WTC11 (cell line): ENCODE measurements at regions not wholly inside any gene's neighbourhood (a gene's known extent, or its start where the extent isn't known, plus 50 kb on each side); places are given as distances from the start of the nearest gene placed in this dataset.

ENCODE experiments used
- ATAC-seq: fragments of 200-7000 bp; cut with Tn5 transposase; 2 replicates; pipeline ENCODE4 v1.10.0; 2021; ENCODE audit warnings: mild to moderate bottlenecking, moderate library complexity
- CTCF ChIA-PET: fragments of 300-600 bp; sonication (Branson Sonifier 250); formaldehyde crosslinking; loops from one replicate; lab custom pipeline; 2021; ENCODE audit warnings: antibody characterized with exemption; lab: Charles Lee
- POLR2A ChIA-PET: fragments of 350-600 bp; sonication (Branson Sonifier 250); formaldehyde crosslinking; loops from one replicate; lab custom pipeline; 2021; ENCODE audit warnings: antibody characterized with exemption; lab: Charles Lee
- DNase-seq: peaks from one replicate; pipeline ENCODE4 v3.0.0; 2021; ENCODE audit warnings: low spot score
- H3K27ac Mint-ChIP-seq: 2 replicates; pipeline ENCODE4 v1.8.0; 2021; ENCODE audit warnings: mixed read lengths
- H3K27me3 Mint-ChIP-seq: 2 replicates; pipeline ENCODE4 v1.8.0; 2021; ENCODE audit warnings: low read depth, mild to moderate bottlenecking, moderate library complexity, mixed read lengths
- H3K36me3 Mint-ChIP-seq: 2 replicates; pipeline ENCODE4 v1.8.0; 2021; ENCODE audit warnings: mixed read lengths
- H3K4me1 Mint-ChIP-seq: 2 replicates; pipeline ENCODE4 v1.8.0; 2022; ENCODE audit warnings: mixed read lengths
- H3K4me3 Mint-ChIP-seq: 2 replicates; pipeline ENCODE4 v1.8.0; 2021; ENCODE audit warnings: mild to moderate bottlenecking, moderate library complexity, mixed read lengths
- H3K9me3 Mint-ChIP-seq: 2 replicates; pipeline ENCODE4 v1.8.0; 2021; ENCODE audit warnings: mixed read lengths
- CBFB ChIP-seq: sonication (generic); formaldehyde crosslinking; IDR thresholded peaks from 2 replicates; pipeline ENCODE4 v1.8.1; 2022; ENCODE audit warnings: mild to moderate bottlenecking, low read depth, missing genetic modification reagents
- CREM ChIP-seq: sonication (generic); formaldehyde crosslinking; IDR thresholded peaks from 2 replicates; pipeline ENCODE4 v1.8.1; 2022; ENCODE audit warnings: mild to moderate bottlenecking, missing genetic modification reagents, moderate library complexity
- ELF4 ChIP-seq: sonication (generic); formaldehyde crosslinking; IDR thresholded peaks from 2 replicates; pipeline ENCODE4 v1.8.1; 2022; ENCODE audit warnings: low read depth, mild to moderate bottlenecking, moderate library complexity, missing genetic modification reagents
- FOXJ3 ChIP-seq: sonication (generic); formaldehyde crosslinking; IDR thresholded peaks from 2 replicates; pipeline ENCODE4 v1.9.0; 2021; ENCODE audit warnings: missing genetic modification reagents, mild to moderate bottlenecking, borderline replicate concordance
- GRHL2 ChIP-seq: fragments of 250-450 bp; sonication (Bioruptor Pico); IDR thresholded peaks from 2 replicates; pipeline ENCODE4 v1.8.0; 2022; ENCODE audit warnings: mild to moderate bottlenecking, moderate library complexity; ENCODE audit not compliant: insufficient replicate concordance, severe bottlenecking
- GTF2I ChIP-seq: fragments of 250-450 bp; sonication (Bioruptor Pico); conservative IDR thresholded peaks from 2 replicates; pipeline ENCODE4 v1.4.0; 2021; ENCODE audit warnings: mild to moderate bottlenecking
- NFATC4 ChIP-seq: fragments of 250-450 bp; sonication (Bioruptor Pico); IDR thresholded peaks from 2 replicates; pipeline ENCODE4 v1.9.0; 2021; ENCODE audit warnings: mild to moderate bottlenecking
- NFYB ChIP-seq: sonication (generic); formaldehyde crosslinking; conservative IDR thresholded peaks from 2 replicates; pipeline ENCODE4 v1.8.0; 2022; ENCODE audit warnings: low read depth, missing genetic modification reagents
- SMAD4 ChIP-seq: sonication (generic); formaldehyde crosslinking; IDR thresholded peaks from 2 replicates; pipeline ENCODE4 v1.8.0; 2022; ENCODE audit warnings: mild to moderate bottlenecking, missing genetic modification reagents
- SOX15 ChIP-seq: fragments of 250-450 bp; sonication (Bioruptor Pico); IDR thresholded peaks from 2 replicates; pipeline ENCODE4 v1.9.0; 2021; ENCODE audit warnings: mild to moderate bottlenecking
- SP1 ChIP-seq: sonication (generic); formaldehyde crosslinking; conservative IDR thresholded peaks from 2 replicates; pipeline ENCODE4 v1.8.1; 2022; ENCODE audit warnings: missing genetic modification reagents
- TEAD1 ChIP-seq: sonication (generic); formaldehyde crosslinking; IDR thresholded peaks from 2 replicates; pipeline ENCODE4 v1.8.0; 2022; ENCODE audit warnings: mild to moderate bottlenecking, missing genetic modification reagents
- ZNF232 ChIP-seq: sonication (generic); formaldehyde crosslinking; IDR thresholded peaks from 2 replicates; pipeline ENCODE4 v1.8.0; 2022; ENCODE audit warnings: mild to moderate bottlenecking, missing genetic modification reagents
- ZNF396 ChIP-seq: fragments of 250-450 bp; sonication (Bioruptor Pico); IDR thresholded peaks from 2 replicates; pipeline ENCODE4 v1.8.0; 2021; ENCODE audit warnings: mild to moderate bottlenecking, moderate library complexity, borderline replicate concordance
- ZNF416 ChIP-seq: fragments of 250-450 bp; sonication (Bioruptor Pico); IDR thresholded peaks from 2 replicates; pipeline ENCODE4 v1.9.0; 2021; ENCODE audit warnings: mild to moderate bottlenecking, inconsistent platforms
- ZNF671 ChIP-seq: fragments of 250-450 bp; sonication (Bioruptor Pico); IDR thresholded peaks from 2 replicates; pipeline ENCODE4 v1.8.0; 2021; ENCODE audit warnings: mild to moderate bottlenecking
- TF ChIP-seq, protein P1 (sequence below): sonication (generic); formaldehyde crosslinking; conservative IDR thresholded peaks from 2 replicates; pipeline ENCODE4 v1.8.1; 2023; ENCODE audit warnings: mild to moderate bottlenecking, low read depth, missing genetic modification reagents, moderate library complexity
- TF ChIP-seq, protein P2 (sequence below): fragments of 250-450 bp; sonication (Bioruptor Pico); IDR thresholded peaks from 2 replicates; pipeline ENCODE4 v1.9.0; 2021; ENCODE audit warnings: moderate library complexity, mild to moderate bottlenecking, inconsistent platforms, borderline replicate concordance
- TF ChIP-seq, protein P3 (sequence below): fragments of 250-450 bp; sonication (Bioruptor Pico); IDR thresholded peaks from 2 replicates; pipeline ENCODE4 v2.1.2; 2022; ENCODE audit warnings: mild to moderate bottlenecking, moderate library complexity
- TF ChIP-seq, protein P4 (sequence below): sonication (generic); formaldehyde crosslinking; IDR thresholded peaks from 2 replicates; pipeline ENCODE4 v1.8.0; 2022; ENCODE audit warnings: mild to moderate bottlenecking, missing genetic modification reagents
- TF ChIP-seq, protein P5 (sequence below): sonication (generic); formaldehyde crosslinking; IDR thresholded peaks from 2 replicates; pipeline ENCODE4 v1.8.1; 2022; ENCODE audit warnings: mild to moderate bottlenecking, missing genetic modification reagents, moderate library complexity, borderline replicate concordance
- TF ChIP-seq, protein P6 (sequence below): fragments of 250-450 bp; sonication (Bioruptor Pico); IDR thresholded peaks from 2 replicates; pipeline ENCODE4 v1.9.0; 2021; ENCODE audit warnings: mild to moderate bottlenecking, borderline replicate concordance
- TF ChIP-seq, protein P7 (sequence below): sonication (generic); formaldehyde crosslinking; IDR thresholded peaks from 2 replicates; pipeline ENCODE4 v1.8.1; 2023; ENCODE audit warnings: mild to moderate bottlenecking, missing genetic modification reagents, moderate library complexity

DNA sequence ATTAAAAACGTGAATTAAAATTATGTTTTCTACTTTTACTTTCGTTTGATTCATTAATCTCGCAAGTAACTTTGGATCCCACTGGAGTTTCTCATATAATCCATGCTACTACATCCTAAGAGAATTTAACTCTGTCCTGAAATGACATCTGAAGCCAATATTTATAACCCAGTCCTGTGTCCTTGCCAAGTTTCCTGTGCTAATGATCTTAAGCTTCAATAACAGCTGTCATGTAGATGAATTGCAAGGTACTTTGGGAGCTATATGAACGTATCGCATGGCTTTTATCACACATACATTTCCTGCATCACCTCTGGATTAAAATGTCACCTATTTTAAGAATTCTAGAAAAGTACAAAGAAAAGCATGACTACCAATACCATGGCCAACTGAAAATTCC lies 833.8 kb upstream of the CITED2 start:
- CTCF ChIA-PET: no interaction called here
- TF ChIP-seq TEAD1: no peak
- TF ChIP-seq, protein P1, sequence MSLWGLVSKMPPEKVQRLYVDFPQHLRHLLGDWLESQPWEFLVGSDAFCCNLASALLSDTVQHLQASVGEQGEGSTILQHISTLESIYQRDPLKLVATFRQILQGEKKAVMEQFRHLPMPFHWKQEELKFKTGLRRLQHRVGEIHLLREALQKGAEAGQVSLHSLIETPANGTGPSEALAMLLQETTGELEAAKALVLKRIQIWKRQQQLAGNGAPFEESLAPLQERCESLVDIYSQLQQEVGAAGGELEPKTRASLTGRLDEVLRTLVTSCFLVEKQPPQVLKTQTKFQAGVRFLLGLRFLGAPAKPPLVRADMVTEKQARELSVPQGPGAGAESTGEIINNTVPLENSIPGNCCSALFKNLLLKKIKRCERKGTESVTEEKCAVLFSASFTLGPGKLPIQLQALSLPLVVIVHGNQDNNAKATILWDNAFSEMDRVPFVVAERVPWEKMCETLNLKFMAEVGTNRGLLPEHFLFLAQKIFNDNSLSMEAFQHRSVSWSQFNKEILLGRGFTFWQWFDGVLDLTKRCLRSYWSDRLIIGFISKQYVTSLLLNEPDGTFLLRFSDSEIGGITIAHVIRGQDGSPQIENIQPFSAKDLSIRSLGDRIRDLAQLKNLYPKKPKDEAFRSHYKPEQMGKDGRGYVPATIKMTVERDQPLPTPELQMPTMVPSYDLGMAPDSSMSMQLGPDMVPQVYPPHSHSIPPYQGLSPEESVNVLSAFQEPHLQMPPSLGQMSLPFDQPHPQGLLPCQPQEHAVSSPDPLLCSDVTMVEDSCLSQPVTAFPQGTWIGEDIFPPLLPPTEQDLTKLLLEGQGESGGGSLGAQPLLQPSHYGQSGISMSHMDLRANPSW (CRISPR knock-in tag): no peak
- TF ChIP-seq ZNF416 (CRISPR knock-in tag): no peak
- no peak for TF ChIP-seq ZNF671 (CRISPR knock-in tag)
- no peak for TF ChIP-seq SP1 (CRISPR knock-in tag)
- no peak for TF ChIP-seq SOX15 (CRISPR knock-in tag)
- no peak for TF ChIP-seq ZNF396 (CRISPR knock-in tag)
- no peak for TF ChIP-seq GRHL2 (CRISPR knock-in tag)
- TF ChIP-seq FOXJ3 (CRISPR knock-in tag): no peak
- TF ChIP-seq, protein P2, sequence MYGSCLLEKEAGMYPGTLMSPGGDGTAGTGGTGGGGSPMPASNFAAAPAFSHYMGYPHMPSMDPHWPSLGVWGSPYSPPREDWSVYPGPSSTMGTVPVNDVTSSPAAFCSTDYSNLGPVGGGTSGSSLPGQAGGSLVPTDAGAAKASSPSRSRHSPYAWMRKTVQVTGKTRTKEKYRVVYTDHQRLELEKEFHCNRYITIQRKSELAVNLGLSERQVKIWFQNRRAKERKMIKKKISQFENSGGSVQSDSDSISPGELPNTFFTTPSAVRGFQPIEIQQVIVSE (CRISPR knock-in tag): no peak
- no peak for TF ChIP-seq GTF2I
- TF ChIP-seq, protein P3, sequence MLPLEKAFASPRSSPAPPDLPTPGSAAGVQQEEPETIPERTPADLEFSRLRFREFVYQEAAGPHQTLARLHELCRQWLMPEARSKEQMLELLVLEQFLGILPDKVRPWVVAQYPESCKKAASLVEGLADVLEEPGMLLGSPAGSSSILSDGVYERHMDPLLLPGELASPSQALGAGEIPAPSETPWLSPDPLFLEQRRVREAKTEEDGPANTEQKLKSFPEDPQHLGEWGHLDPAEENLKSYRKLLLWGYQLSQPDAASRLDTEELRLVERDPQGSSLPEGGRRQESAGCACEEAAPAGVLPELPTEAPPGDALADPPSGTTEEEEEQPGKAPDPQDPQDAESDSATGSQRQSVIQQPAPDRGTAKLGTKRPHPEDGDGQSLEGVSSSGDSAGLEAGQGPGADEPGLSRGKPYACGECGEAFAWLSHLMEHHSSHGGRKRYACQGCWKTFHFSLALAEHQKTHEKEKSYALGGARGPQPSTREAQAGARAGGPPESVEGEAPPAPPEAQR (CRISPR knock-in tag): no peak
- no peak for TF ChIP-seq ELF4 (CRISPR knock-in tag)
- TF ChIP-seq SMAD4 (CRISPR knock-in tag): no peak
- TF ChIP-seq, protein P4, sequence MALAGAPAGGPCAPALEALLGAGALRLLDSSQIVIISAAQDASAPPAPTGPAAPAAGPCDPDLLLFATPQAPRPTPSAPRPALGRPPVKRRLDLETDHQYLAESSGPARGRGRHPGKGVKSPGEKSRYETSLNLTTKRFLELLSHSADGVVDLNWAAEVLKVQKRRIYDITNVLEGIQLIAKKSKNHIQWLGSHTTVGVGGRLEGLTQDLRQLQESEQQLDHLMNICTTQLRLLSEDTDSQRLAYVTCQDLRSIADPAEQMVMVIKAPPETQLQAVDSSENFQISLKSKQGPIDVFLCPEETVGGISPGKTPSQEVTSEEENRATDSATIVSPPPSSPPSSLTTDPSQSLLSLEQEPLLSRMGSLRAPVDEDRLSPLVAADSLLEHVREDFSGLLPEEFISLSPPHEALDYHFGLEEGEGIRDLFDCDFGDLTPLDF (CRISPR knock-in tag): no peak
- TF ChIP-seq ZNF232: no peak
- no peak for TF ChIP-seq CREM (CRISPR knock-in tag)
- H3K4me1 Mint-ChIP-seq: peaks cover 7% of the 10 kb centered on the region
- H3K4me3 Mint-ChIP-seq: no peak overlapping the region
- ATAC-seq (no peak), DNase-seq (no peak)
- no peaks in the 10 kb centered on the region for H3K27me3 Mint-ChIP-seq
- POLR2A ChIA-PET: no interaction called here
- H3K27ac Mint-ChIP-seq: no peak overlapping the region
- peaks cover 3% of the 10 kb centered on the region; the same call in 1 of the 2 replicates for H3K36me3 Mint-ChIP-seq
- peaks cover 12% of the 10 kb centered on the region for H3K9me3 Mint-ChIP-seq

DNA sequence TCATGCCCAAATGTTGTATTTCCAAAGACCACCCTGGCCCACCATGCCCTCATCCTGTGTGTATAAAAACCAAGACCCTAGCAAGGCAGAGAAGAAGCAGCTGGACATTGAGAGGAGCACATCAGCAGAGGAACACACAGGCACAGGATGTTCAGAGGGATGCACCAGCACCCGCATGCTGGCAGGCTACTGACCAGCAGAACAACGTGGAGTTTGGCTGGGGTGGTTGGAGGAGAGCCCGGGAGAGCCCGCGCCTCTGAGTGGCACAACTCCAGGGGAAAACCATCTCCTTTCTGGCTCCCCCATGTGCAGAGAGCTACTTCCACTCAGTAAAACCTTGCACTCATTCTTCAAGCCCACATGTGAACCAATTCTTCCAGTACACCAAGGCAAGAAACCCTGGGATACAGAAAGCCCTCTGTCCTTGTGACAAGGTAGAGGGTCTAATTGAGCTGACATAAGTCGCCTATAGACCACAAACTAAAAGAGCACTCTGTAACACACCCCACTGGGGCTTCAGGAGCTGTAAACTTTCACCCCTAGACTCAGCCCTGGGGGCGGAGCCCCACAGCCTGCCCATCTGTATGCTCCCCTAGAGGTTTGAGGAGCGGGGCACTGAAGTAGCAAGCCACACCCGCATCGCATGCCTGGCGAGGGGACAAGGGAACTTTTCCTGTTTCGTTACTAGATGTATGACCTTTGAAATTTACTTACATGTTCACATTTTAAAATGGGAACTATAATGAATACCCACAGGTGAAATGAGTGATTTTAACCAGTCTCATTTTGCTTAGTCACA lies 831.5 kb upstream of the CITED2 start:
- ChIA-PET CTCF (no interaction called here), POLR2A (no interaction called here)
- H3K4me1 Mint-ChIP-seq: no peaks in the 10 kb centered on the region
- H3K9me3 Mint-ChIP-seq: peaks cover 21% of the 10 kb centered on the region
- H3K4me3 Mint-ChIP-seq: no peak overlapping the region
- H3K36me3 Mint-ChIP-seq: peaks cover 3% of the 10 kb centered on the region; the same call in 1 of the 2 replicates
- ATAC-seq (no peak), DNase-seq (no peak)
- no peaks in the 10 kb centered on the region for H3K27me3 Mint-ChIP-seq
- no peak overlapping the region for H3K27ac Mint-ChIP-seq
- TF ChIP-seq, protein P5, sequence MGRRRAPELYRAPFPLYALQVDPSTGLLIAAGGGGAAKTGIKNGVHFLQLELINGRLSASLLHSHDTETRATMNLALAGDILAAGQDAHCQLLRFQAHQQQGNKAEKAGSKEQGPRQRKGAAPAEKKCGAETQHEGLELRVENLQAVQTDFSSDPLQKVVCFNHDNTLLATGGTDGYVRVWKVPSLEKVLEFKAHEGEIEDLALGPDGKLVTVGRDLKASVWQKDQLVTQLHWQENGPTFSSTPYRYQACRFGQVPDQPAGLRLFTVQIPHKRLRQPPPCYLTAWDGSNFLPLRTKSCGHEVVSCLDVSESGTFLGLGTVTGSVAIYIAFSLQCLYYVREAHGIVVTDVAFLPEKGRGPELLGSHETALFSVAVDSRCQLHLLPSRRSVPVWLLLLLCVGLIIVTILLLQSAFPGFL (CRISPR knock-in tag): no peak
- TF ChIP-seq, protein P6, sequence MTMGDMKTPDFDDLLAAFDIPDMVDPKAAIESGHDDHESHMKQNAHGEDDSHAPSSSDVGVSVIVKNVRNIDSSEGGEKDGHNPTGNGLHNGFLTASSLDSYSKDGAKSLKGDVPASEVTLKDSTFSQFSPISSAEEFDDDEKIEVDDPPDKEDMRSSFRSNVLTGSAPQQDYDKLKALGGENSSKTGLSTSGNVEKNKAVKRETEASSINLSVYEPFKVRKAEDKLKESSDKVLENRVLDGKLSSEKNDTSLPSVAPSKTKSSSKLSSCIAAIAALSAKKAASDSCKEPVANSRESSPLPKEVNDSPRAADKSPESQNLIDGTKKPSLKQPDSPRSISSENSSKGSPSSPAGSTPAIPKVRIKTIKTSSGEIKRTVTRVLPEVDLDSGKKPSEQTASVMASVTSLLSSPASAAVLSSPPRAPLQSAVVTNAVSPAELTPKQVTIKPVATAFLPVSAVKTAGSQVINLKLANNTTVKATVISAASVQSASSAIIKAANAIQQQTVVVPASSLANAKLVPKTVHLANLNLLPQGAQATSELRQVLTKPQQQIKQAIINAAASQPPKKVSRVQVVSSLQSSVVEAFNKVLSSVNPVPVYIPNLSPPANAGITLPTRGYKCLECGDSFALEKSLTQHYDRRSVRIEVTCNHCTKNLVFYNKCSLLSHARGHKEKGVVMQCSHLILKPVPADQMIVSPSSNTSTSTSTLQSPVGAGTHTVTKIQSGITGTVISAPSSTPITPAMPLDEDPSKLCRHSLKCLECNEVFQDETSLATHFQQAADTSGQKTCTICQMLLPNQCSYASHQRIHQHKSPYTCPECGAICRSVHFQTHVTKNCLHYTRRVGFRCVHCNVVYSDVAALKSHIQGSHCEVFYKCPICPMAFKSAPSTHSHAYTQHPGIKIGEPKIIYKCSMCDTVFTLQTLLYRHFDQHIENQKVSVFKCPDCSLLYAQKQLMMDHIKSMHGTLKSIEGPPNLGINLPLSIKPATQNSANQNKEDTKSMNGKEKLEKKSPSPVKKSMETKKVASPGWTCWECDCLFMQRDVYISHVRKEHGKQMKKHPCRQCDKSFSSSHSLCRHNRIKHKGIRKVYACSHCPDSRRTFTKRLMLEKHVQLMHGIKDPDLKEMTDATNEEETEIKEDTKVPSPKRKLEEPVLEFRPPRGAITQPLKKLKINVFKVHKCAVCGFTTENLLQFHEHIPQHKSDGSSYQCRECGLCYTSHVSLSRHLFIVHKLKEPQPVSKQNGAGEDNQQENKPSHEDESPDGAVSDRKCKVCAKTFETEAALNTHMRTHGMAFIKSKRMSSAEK (CRISPR knock-in tag): no peak
- TF ChIP-seq NFYB (no peak), NFATC4 (CRISPR knock-in tag) (no peak), FOXJ3 (CRISPR knock-in tag) (no peak), CBFB (no peak), ZNF671 (CRISPR knock-in tag) (no peak)
- TF ChIP-seq, protein P7, sequence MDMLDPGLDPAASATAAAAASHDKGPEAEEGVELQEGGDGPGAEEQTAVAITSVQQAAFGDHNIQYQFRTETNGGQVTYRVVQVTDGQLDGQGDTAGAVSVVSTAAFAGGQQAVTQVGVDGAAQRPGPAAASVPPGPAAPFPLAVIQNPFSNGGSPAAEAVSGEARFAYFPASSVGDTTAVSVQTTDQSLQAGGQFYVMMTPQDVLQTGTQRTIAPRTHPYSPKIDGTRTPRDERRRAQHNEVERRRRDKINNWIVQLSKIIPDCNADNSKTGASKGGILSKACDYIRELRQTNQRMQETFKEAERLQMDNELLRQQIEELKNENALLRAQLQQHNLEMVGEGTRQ: no peak
